ENCODE measurements at regions not wholly inside any gene's neighbourhood (a gene's known extent, or its start where the extent isn't known, plus 50 kb on each side); places are given as distances from the start of the nearest gene placed in this dataset.

DNA sequence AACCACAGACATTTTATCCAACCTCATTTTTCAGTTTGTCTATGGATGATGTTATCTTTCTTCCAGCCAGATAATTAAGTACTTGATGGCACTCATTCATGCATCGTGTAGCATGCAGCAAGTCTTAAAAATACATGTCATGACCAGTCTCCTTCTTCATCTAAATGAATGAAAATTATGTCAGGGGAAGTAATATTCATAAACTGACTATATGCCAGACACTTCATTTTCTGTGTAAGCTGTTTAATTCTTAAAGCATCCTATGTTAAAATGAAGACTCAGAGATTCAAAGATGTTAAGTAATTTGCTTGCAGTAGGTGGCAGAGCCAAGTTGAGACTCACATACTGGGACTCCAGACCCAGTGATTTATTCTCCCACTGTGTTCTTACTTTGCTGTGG, 181.7 kb upstream of the CD180 start:
- no peak for TF ChIP-seq POLR2AphosphoS5 (IDR thresholded peaks at IDR 0.05; ENCODE audit: low read depth, low read length)
- TF ChIP-seq, protein P1, sequence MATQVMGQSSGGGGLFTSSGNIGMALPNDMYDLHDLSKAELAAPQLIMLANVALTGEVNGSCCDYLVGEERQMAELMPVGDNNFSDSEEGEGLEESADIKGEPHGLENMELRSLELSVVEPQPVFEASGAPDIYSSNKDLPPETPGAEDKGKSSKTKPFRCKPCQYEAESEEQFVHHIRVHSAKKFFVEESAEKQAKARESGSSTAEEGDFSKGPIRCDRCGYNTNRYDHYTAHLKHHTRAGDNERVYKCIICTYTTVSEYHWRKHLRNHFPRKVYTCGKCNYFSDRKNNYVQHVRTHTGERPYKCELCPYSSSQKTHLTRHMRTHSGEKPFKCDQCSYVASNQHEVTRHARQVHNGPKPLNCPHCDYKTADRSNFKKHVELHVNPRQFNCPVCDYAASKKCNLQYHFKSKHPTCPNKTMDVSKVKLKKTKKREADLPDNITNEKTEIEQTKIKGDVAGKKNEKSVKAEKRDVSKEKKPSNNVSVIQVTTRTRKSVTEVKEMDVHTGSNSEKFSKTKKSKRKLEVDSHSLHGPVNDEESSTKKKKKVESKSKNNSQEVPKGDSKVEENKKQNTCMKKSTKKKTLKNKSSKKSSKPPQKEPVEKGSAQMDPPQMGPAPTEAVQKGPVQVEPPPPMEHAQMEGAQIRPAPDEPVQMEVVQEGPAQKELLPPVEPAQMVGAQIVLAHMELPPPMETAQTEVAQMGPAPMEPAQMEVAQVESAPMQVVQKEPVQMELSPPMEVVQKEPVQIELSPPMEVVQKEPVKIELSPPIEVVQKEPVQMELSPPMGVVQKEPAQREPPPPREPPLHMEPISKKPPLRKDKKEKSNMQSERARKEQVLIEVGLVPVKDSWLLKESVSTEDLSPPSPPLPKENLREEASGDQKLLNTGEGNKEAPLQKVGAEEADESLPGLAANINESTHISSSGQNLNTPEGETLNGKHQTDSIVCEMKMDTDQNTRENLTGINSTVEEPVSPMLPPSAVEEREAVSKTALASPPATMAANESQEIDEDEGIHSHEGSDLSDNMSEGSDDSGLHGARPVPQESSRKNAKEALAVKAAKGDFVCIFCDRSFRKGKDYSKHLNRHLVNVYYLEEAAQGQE (IDR thresholded peaks at IDR 0.05; ENCODE audit: insufficient read depth in 1 of 2, low read depth in 2 of 2, low read length in 2 of 2), result no peak

All from PFSK-1 (cell line).